Glutamatergic neuron (in vitro differentiated cells): ENCODE measurements at regions not wholly inside any gene's neighbourhood (a gene's known extent, or its start where the extent isn't known, plus 50 kb on each side); places are given as distances from the start of the nearest gene placed in this dataset.

Source experiments
- DNase-seq: peaks from one replicate; pipeline ENCODE4 v3.0.0; 2022
- H3K27ac Mint-ChIP-seq: one replicate; pipeline ENCODE4 v1.8.0; 2020; ENCODE audit warnings: mild to moderate bottlenecking, mixed read lengths, inconsistent platforms; ENCODE audit not compliant: unreplicated experiment
- H3K27me3 Mint-ChIP-seq: one replicate; pipeline ENCODE4 v1.8.0; 2020; ENCODE audit warnings: mild to moderate bottlenecking, moderate library complexity, mixed read lengths, inconsistent platforms; ENCODE audit not compliant: unreplicated experiment
- H3K36me3 Mint-ChIP-seq: one replicate; pipeline ENCODE4 v1.8.0; 2020; ENCODE audit warnings: mild to moderate bottlenecking, mixed read lengths, inconsistent platforms; ENCODE audit not compliant: unreplicated experiment
- H3K4me1 Mint-ChIP-seq: one replicate; pipeline ENCODE4 v1.8.0; 2020; ENCODE audit warnings: mild to moderate bottlenecking, low read depth, mixed read lengths, inconsistent platforms; ENCODE audit not compliant: unreplicated experiment
- H3K4me3 Mint-ChIP-seq: one replicate; pipeline ENCODE4 v1.8.0; 2020; ENCODE audit warnings: mild to moderate bottlenecking, mixed read lengths, inconsistent platforms; ENCODE audit not compliant: unreplicated experiment
- H3K9me3 Mint-ChIP-seq: one replicate; pipeline ENCODE4 v1.8.0; 2020; ENCODE audit warnings: mild to moderate bottlenecking, moderate library complexity, mixed read lengths, inconsistent platforms; ENCODE audit not compliant: unreplicated experiment
- CTCF ChIP-seq: fragments of 200-600 bp; sonication (generic); IDR thresholded peaks from one replicate; pipeline ENCODE4 v1.5.0; 2021; ENCODE audit not compliant: partially characterized antibody, unreplicated experiment

GRCh38 chr10:36301539-36301938 lies 659.4 kb upstream of the FZD8 start:
- H3K36me3 Mint-ChIP-seq = no peaks in the 10 kb centered on the region
- no peak overlapping the region for H3K4me3 Mint-ChIP-seq
- DNase-seq = no peak
- peaks cover 5% of the 10 kb centered on the region for H3K4me1 Mint-ChIP-seq
- TF ChIP-seq CTCF = no peak
- no peaks in the 10 kb centered on the region for H3K27me3 Mint-ChIP-seq
- H3K27ac Mint-ChIP-seq = no peak overlapping the region
- no peaks in the 10 kb centered on the region for H3K9me3 Mint-ChIP-seq

GRCh38 chr10:36301139-36301538 lies 659.0 kb upstream of the FZD8 start:
- no peak for DNase-seq

GRCh38 chr10:36283827-36284226 lies 641.7 kb upstream of the FZD8 start:
- TF ChIP-seq CTCF = no peak
- no peak for DNase-seq
- Mint-ChIP-seq H3K9me3 (peaks cover 6% of the 10 kb centered on the region), H3K27me3 (no peaks in the 10 kb centered on the region), H3K4me3 (no peak overlapping the region), H3K36me3 (peaks cover 16% of the 10 kb centered on the region), H3K27ac (no peak overlapping the region), H3K4me1 (peaks cover 1% of the 10 kb centered on the region)

More at GRCh38 chr10:36301139-36301538, 659.0 kb upstream of the FZD8 start:
- H3K4me3 Mint-ChIP-seq = no peak overlapping the region
- no peaks in the 10 kb centered on the region for H3K9me3 Mint-ChIP-seq
- no peaks in the 10 kb centered on the region for H3K27me3 Mint-ChIP-seq
- H3K4me1 Mint-ChIP-seq = peaks cover 5% of the 10 kb centered on the region
- H3K36me3 Mint-ChIP-seq = no peaks in the 10 kb centered on the region
- no peak overlapping the region for H3K27ac Mint-ChIP-seq
- TF ChIP-seq CTCF = no peak

GRCh38 chr10:36281831-36282331 lies 639.8 kb upstream of the FZD8 start:
- Mint-ChIP-seq H3K4me3 (no peak overlapping the region), H3K36me3 (peaks cover 8% of the 10 kb centered on the region), H3K27ac (no peak overlapping the region), H3K9me3 (peaks cover 3% of the 10 kb centered on the region), H3K4me1 (peaks cover 1% of the 10 kb centered on the region), H3K27me3 (no peaks in the 10 kb centered on the region)
- DNase-seq = no peak
- TF ChIP-seq CTCF = no peak

GRCh38 chr10:36280890-36281499 lies 638.9 kb upstream of the FZD8 start:
- Mint-ChIP-seq H3K9me3 (peaks cover 2% of the 10 kb centered on the region), H3K27ac (no peak overlapping the region), H3K4me3 (no peak overlapping the region), H3K36me3 (peaks cover 4% of the 10 kb centered on the region), H3K4me1 (peaks cover 1% of the 10 kb centered on the region), H3K27me3 (no peaks in the 10 kb centered on the region)
- no peak for TF ChIP-seq CTCF
- DNase-seq = no peak
